ENCODE measurements at regions not wholly inside any gene's neighbourhood (a gene's known extent, or its start where the extent isn't known, plus 50 kb on each side); places are given as distances from the start of the nearest gene placed in this dataset.

- no peak for TF ChIP-seq CTCF (IDR thresholded peaks at IDR 0.05; ENCODE audit: unreplicated experiment)
- CTCF ChIA-PET, result no interaction called here
- BruUV-seq (replicated peaks), result no TSS peak
- no peak overlapping the region for H3K27ac Mint-ChIP-seq (ENCODE audit: unreplicated experiment)
- H3K4me1 Mint-ChIP-seq (ENCODE audit: low read depth, unreplicated experiment), result no peaks in the 10 kb centered on the region
- no peak overlapping the region for H3K4me3 Mint-ChIP-seq (ENCODE audit: low read depth, unreplicated experiment)
- H3K9me3 Mint-ChIP-seq (ENCODE audit: low read depth, unreplicated experiment), result peaks cover 11% of the 10 kb centered on the region
- intact Hi-C loops (cut with micrococcal nuclease; ENCODE audit: unreplicated experiment), result no loop called here
- DNase-seq, result no peak
- H3K36me3 Mint-ChIP-seq (ENCODE audit: insufficient read depth, unreplicated experiment), result no peaks in the 10 kb centered on the region
- H3K27me3 Mint-ChIP-seq (ENCODE audit: unreplicated experiment), result no peaks in the 10 kb centered on the region
Measured at GRCh38 chr7:52668435-52668834, 367.0 kb upstream of the POM121L12 start.

- CTCF ChIA-PET, result no interaction called here
- H3K4me1 Mint-ChIP-seq (ENCODE audit: low read depth, unreplicated experiment), result no peaks in the 10 kb centered on the region
- no TSS peak for BruUV-seq (replicated peaks)
Measured at GRCh38 chr7:52659178-52659577, 376.3 kb upstream of the POM121L12 start.

GRCh38 chr7:52656098-52656497 lies 379.3 kb upstream of the POM121L12 start:
- intact Hi-C loops (cut with micrococcal nuclease; ENCODE audit: unreplicated experiment), result no loop called here
- H3K27ac Mint-ChIP-seq (ENCODE audit: unreplicated experiment), result no peak overlapping the region
- CTCF ChIA-PET, result no interaction called here
- no peaks in the 10 kb centered on the region for H3K4me1 Mint-ChIP-seq (ENCODE audit: low read depth, unreplicated experiment)
- H3K36me3 Mint-ChIP-seq (ENCODE audit: insufficient read depth, unreplicated experiment), result no peaks in the 10 kb centered on the region
- H3K9me3 Mint-ChIP-seq (ENCODE audit: low read depth, unreplicated experiment), result peaks cover 19% of the 10 kb centered on the region
- TF ChIP-seq CTCF (IDR thresholded peaks at IDR 0.05; ENCODE audit: unreplicated experiment), result no peak
- BruUV-seq (replicated peaks), result no TSS peak
- no peak overlapping the region for H3K4me3 Mint-ChIP-seq (ENCODE audit: low read depth, unreplicated experiment)
- H3K27me3 Mint-ChIP-seq (ENCODE audit: unreplicated experiment), result no peaks in the 10 kb centered on the region
- no peak for DNase-seq

More at GRCh38 chr7:52659178-52659577, 376.3 kb upstream of the POM121L12 start:
- H3K27ac Mint-ChIP-seq (ENCODE audit: unreplicated experiment), result no peak overlapping the region
- H3K4me3 Mint-ChIP-seq (ENCODE audit: low read depth, unreplicated experiment), result no peak overlapping the region
- H3K36me3 Mint-ChIP-seq (ENCODE audit: insufficient read depth, unreplicated experiment), result no peaks in the 10 kb centered on the region
- intact Hi-C loops (cut with micrococcal nuclease; ENCODE audit: unreplicated experiment), result no loop called here
- TF ChIP-seq CTCF (IDR thresholded peaks at IDR 0.05; ENCODE audit: unreplicated experiment), result no peak
- H3K9me3 Mint-ChIP-seq (ENCODE audit: low read depth, unreplicated experiment), result peaks cover 10% of the 10 kb centered on the region
- no peaks in the 10 kb centered on the region for H3K27me3 Mint-ChIP-seq (ENCODE audit: unreplicated experiment)
- DNase-seq, result no peak

GRCh38 chr7:52652621-52653020 lies 382.8 kb upstream of the POM121L12 start:
- no peaks in the 10 kb centered on the region for H3K36me3 Mint-ChIP-seq (ENCODE audit: insufficient read depth, unreplicated experiment)
- no peaks in the 10 kb centered on the region for H3K27me3 Mint-ChIP-seq (ENCODE audit: unreplicated experiment)
- H3K4me1 Mint-ChIP-seq (ENCODE audit: low read depth, unreplicated experiment), result no peaks in the 10 kb centered on the region
- intact Hi-C loops (cut with micrococcal nuclease; ENCODE audit: unreplicated experiment), result no loop called here
- TF ChIP-seq CTCF (IDR thresholded peaks at IDR 0.05; ENCODE audit: unreplicated experiment), result no peak
- H3K4me3 Mint-ChIP-seq (ENCODE audit: low read depth, unreplicated experiment), result no peak overlapping the region
- BruUV-seq (replicated peaks), result no TSS peak
- peaks cover 12% of the 10 kb centered on the region for H3K9me3 Mint-ChIP-seq (ENCODE audit: low read depth, unreplicated experiment)
- no peak for DNase-seq
- CTCF ChIA-PET, result no interaction called here
- H3K27ac Mint-ChIP-seq (ENCODE audit: unreplicated experiment), result no peak overlapping the region

GRCh38 chr7:52648872-52649271 lies 386.6 kb upstream of the POM121L12 start:
- CTCF ChIA-PET, result no interaction called here
- intact Hi-C loops (cut with micrococcal nuclease; ENCODE audit: unreplicated experiment), result no loop called here
- Mint-ChIP-seq H3K36me3 (ENCODE audit: insufficient read depth, unreplicated experiment) (no peaks in the 10 kb centered on the region), H3K4me3 (ENCODE audit: low read depth, unreplicated experiment) (no peak overlapping the region), H3K27me3 (ENCODE audit: unreplicated experiment) (no peaks in the 10 kb centered on the region), H3K9me3 (ENCODE audit: low read depth, unreplicated experiment) (peaks cover 15% of the 10 kb centered on the region), H3K27ac (ENCODE audit: unreplicated experiment) (no peak overlapping the region), H3K4me1 (ENCODE audit: low read depth, unreplicated experiment) (no peaks in the 10 kb centered on the region)
- DNase-seq, result no peak
- no TSS peak for BruUV-seq (replicated peaks)
- no peak for TF ChIP-seq CTCF (IDR thresholded peaks at IDR 0.05; ENCODE audit: unreplicated experiment)

Data from Calu3 (cell line).